SW 1271 (cell line): ENCODE measurements at regions not wholly inside any gene's neighbourhood (a gene's known extent, or its start where the extent isn't known, plus 50 kb on each side); places are given as distances from the start of the nearest gene placed in this dataset.
"Not testable (repeated sequence)": the region's sequence is repeated elsewhere in the genome, so short reads cannot be mapped to it uniquely, and the experiment has no call there.

Experiments used
- DNase-seq, 2 experiments: peaks; one replicate each; lab custom pipeline; 2025; lab: John Stamatoyannopoulos, UW

- no peak for DNase-seq
These were observed 98.1 kb upstream of the TAF11L2 start for GRCh38 chr5:17399931-17400330.

GRCh38 chr5:17400724-17401469, 97.1 kb upstream of the TAF11L2 start:
- no peak for DNase-seq

GRCh38 chr5:17401470-17402288, 96.4 kb upstream of the TAF11L2 start:
- no peak for DNase-seq

- no peak for DNase-seq
These were observed 95.5 kb upstream of the TAF11L2 start for GRCh38 chr5:17402289-17403121.

- no peak for DNase-seq
These were observed 94.1 kb upstream of the TAF11L2 start for GRCh38 chr5:17403695-17404490.

- no peak for DNase-seq
These were observed 92.1 kb upstream of the TAF11L2 start for GRCh38 chr5:17405976-17406375.

GRCh38 chr5:17406423-17406838, 91.6 kb upstream of the TAF11L2 start:
- DNase-seq = no peak

- DNase-seq = no peak
These were observed 86.3 kb upstream of the TAF11L2 start for GRCh38 chr5:17411436-17412402.

GRCh38 chr5:17412760-17413671, 85.0 kb upstream of the TAF11L2 start:
- DNase-seq = no peak

- DNase-seq = no peak
These were observed 84.3 kb upstream of the TAF11L2 start for GRCh38 chr5:17413691-17414090.

GRCh38 chr5:17415321-17415758, 82.7 kb upstream of the TAF11L2 start:
- no peak for DNase-seq

- DNase-seq = not testable (repeated sequence)
These were observed 81.7 kb upstream of the TAF11L2 start for GRCh38 chr5:17416374-17416773.

GRCh38 chr5:17424674-17425073, 73.4 kb upstream of the TAF11L2 start:
- no peak for DNase-seq

GRCh38 chr5:17425385-17426070, 72.5 kb upstream of the TAF11L2 start:
- DNase-seq = no peak

GRCh38 chr5:17426104-17426749, 71.8 kb upstream of the TAF11L2 start:
- no peak for DNase-seq

GRCh38 chr5:17428176-17428800, 69.7 kb upstream of the TAF11L2 start:
- no peak for DNase-seq

GRCh38 chr5:17429353-17429752, 68.7 kb upstream of the TAF11L2 start:
- no peak for DNase-seq

GRCh38 chr5:17430241-17430640, 67.8 kb upstream of the TAF11L2 start:
- no peak for DNase-seq
